B cell (primary cell): ENCODE measurements at regions not wholly inside any gene's neighbourhood (a gene's known extent, or its start where the extent isn't known, plus 50 kb on each side); places are given as distances from the start of the nearest gene placed in this dataset.

ENCODE experiments used
- CTCF ChIP-seq: fragments of 200-600 bp; IDR thresholded peaks from one replicate; pipeline ENCODE4 v1.8.0; 2022; ENCODE audit warnings: antibody characterized with exemption, mild to moderate bottlenecking
- EZH2 ChIP-seq: IDR thresholded peaks from 2 replicates; pipeline ENCODE4 v1.6.1; 2012; ENCODE audit warnings: borderline replicate concordance, low read depth, mild to moderate bottlenecking, moderate library complexity, low read length; ENCODE audit not compliant: insufficient read depth, poor library complexity, severe bottlenecking

DNA sequence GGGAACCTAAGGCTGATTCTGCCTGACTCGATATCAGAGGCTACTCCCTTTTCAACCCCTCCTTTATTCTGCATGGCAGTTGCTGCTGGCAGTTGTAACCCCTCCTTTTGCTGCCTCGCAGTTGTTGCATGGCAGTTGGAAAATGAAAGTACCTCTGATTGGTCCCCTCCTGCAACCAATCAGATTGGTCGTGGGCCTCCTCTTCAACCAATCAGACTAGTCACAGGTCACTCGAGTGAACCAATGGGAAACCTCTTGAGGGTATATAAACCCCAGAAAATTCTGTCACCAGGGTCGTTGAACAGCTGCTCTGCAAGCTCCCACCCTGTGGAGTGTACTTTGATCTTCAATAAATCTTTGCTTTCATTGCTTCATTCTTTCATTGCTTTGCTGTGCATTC, 294.3 kb upstream of the SLC8A1 start:
- TF ChIP-seq CTCF: no peak
- TF ChIP-seq EZH2: no peak
